Right renal pelvis (tissue), 4 donors: ENCODE measurements at regions not wholly inside any gene's neighbourhood (a gene's known extent, or its start where the extent isn't known, plus 50 kb on each side); places are given as distances from the start of the nearest gene placed in this dataset.

Source experiments
- DNase-seq, 4 donors: peaks; one replicate each; pipeline ENCODE4 v3.0.0-alpha.2; 2013; ENCODE audit warnings: low read depth in 4 of 4, low spot score in 3 of 4, missing footprints in 1 of 4

DNA sequence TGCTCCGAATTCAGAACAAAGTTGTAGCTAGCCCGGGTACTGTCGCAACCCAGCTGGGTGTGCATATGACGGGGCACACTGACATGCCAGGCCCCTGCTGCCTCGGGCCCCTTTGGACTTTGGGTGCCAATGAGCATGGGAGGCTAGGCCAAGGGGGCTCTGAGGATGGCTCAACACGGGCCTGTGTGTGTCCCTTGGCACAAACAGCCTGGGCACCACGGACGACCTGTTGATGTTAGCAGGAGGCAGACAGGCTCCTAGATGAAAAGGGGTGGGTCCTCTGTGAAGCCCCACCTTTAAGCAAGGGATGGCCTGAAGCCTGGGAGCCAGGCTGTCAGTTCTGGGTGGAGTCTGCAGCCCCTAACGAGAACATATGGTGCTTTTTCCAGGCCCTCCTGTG, 1688.2 kb downstream of the EFNA5 start:
- DNase-seq: no peak

DNA sequence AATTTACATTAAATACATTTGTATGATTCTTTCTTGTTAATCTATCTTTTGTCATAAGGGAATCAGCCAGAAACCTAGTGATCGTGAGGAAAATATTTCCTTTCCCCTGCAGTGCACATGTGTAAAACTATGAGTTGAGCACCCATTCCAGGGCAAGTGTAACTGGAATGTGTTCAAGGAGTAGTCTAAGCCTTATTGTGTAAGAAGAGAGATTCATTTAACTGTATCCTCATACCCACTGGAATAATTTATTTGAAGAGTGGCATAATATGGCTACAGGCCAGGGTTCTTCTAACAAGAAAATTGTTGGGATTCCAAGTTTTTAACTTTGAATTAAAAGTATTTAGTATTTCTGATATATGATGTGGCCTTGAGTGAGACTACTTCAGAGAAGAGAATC, 1692.7 kb downstream of the EFNA5 start:
- DNase-seq: no peak

DNA sequence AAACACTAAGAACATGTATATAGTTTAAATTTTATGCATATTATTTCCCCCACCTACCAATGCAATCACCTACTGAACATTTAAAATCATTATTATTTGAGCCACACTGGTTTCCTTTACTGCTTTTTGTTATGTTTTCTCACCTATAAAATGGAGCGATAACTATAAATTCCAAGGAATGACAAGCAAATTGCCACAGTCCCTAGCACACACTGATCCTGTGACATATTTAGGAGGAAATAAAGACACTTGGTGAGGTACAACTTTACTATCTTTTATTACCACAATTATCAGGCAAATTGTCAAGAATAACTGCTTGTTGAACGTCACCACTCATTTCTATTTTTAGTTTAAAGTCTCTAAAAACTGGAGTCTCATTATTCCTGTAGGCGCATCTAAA, 1693.6 kb downstream of the EFNA5 start:
- DNase-seq: no peak

GRCh38 chr5:105970919-105971318, 1699.8 kb downstream of the EFNA5 start:
- DNase-seq: no peak

DNA sequence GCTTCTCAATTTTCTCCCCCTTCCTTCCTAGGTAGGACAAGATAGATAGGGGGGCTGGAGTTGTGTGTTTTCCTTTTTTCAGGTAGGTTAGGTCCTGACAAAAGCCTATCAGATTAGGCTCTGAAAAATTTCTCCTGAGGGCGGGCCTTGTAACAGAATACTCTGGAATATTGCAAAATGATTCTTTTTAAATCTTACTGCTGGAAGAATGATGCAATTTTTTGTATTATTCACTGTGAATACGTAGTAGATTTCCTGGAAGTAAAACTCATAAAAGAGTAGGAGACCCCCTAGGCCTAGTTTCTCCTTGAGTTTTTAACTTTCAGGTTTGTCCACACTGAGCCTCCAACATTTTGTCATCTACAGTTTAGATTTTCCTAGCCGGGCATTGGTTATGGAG, 1701.8 kb downstream of the EFNA5 start:
- no peak for DNase-seq

- DNase-seq: no peak
Observed at GRCh38 chr5:105963696-105964255, 1707.0 kb downstream of the EFNA5 start.

- DNase-seq: no peak
Observed at GRCh38 chr5:105961572-105961971, 1709.2 kb downstream of the EFNA5 start.

DNA sequence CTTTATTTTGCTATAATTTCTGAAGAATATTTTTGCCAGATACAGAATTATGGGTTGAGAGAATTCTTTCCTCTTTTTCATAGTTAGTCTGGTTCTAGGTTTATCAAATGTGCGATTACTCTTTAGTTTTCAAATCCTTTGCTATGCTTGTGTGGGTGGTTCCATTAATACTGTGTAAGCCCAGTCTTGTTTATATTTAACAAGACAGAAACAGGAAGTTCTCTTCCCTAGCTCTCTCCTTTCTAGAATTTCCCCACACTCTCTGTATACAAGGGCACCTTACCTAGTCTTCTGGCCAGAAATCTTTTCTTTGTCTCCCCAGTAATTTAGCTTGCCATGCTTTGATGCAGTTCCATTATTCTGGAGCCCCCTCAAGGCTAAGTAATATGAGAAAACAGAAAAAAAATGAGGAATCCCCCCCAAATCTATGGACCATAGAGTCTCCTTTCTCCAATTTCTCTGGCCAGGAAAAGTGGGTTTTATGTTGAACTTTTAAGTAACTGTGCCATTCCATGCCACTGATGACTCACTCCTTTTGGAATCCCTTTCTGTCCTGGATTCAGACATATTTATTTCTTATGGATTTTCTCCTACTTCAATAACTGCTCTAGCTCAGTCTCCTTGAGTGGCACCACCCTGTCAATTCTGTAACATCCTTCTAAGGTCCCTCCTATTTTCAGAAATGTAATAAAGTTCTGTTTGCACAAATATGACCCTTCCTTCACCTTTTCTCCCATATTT, 1714.1 kb downstream of the EFNA5 start:
- no peak for DNase-seq

DNA sequence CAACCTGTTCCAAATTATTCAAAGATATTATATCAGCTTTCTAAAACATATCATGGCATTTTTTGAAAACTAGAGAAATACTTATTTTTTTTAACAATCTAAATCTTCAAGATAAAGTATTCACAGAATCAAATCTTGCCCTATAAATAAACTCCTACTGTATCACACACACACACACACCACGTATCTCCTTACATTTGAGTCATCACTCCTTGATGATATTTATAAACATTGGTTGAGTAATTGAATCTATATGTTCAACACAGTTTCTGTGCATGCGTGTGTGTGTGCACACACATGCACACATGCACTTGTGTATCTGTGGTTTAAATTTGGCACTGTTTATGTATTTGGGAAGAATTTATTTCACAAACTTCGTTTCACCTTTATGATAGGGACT, 1716.4 kb downstream of the EFNA5 start:
- no peak for DNase-seq

- no peak for DNase-seq
Observed at GRCh38 chr5:105953616-105954015, 1717.1 kb downstream of the EFNA5 start.

DNA sequence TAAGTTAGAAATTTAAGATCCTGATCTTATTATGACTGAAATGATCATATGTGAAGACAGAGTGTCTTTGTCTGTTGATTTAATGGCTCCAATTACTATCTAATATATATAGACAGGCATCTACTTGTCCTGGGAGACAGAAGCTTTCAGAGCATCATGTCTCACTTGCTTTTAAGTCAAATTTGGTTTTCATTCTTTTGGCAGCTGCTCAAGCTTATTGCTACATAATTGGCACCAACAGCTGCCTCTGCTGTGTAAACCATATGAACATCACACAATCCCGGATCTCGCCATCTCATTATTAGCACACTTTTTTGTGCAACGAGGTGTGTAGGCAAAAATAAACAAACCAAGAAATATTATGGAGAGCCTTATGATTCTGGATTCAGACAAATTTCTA, 1717.9 kb downstream of the EFNA5 start:
- DNase-seq: no peak

DNA sequence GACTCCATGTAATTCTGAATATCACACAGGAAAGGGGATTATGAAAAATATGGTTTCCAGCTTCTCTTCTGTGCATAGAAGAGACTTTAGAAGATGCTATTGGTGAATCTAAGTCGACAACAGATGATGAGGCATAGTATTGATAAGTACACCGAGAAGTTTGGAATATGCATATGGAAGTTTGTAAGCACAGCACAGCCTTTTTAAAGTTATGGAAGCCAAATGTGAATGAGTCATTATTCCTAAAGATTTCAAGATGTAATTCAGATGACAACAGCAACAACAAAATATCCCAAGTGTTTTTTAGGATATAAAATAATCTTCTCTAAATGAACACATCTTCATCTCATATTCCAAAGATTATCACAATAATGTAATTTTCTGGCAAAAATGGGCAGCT, 1723.3 kb downstream of the EFNA5 start:
- no peak for DNase-seq

DNA sequence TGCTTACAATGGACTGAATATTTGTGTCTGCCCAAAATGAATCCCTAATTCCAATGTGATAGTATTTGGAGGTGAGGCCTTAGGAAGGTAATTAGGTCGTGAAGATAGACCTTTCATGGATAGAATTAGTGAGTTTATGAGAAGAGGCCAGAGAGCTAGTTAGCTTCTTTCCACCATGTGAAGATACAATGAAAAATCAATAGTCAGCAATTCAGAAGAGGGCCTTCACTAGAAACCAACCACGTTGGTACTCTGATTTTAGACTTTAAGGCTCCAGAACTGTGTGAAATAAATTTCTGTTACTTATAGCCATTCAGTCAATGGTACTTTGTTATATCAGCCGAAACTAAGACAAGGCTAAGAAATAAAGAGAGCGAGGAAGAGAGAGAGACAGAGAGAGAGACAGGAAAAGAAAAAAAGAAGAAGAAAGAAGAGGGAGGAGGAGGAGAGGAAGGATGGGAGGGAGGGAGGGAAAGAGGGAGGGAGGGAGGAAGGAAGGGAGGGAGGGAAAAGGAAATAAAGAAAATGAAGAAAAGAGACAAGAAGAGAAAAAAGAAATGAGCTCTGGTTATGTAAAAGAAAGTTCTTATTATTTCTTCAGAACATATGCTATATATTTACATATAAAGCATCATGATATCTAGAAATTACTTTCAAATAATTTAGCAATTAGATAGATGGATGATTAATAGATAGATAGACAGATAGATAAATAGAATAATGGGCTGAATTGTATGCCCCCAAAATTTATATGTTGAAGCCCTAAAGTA, 1725.3 kb downstream of the EFNA5 start:
- no peak for DNase-seq

DNA sequence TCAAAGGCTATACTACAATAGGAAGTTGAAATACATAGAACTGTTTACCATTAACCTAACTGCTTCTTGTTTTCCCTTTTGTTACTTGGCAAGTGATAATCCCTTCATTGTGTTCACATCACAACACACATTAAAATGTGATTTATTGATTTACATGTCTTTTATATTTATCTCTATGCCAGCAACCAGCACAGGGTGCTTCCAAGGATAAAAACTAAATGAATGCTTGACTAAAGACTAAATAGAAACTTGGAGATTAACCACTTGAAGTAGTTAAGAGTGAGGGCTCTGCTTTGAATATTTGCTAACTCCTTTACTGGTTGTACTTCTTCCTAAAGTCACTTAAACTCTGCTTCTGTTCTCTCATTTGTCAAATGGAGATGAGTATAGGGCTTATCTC, 1730.6 kb downstream of the EFNA5 start:
- DNase-seq: no peak

DNA sequence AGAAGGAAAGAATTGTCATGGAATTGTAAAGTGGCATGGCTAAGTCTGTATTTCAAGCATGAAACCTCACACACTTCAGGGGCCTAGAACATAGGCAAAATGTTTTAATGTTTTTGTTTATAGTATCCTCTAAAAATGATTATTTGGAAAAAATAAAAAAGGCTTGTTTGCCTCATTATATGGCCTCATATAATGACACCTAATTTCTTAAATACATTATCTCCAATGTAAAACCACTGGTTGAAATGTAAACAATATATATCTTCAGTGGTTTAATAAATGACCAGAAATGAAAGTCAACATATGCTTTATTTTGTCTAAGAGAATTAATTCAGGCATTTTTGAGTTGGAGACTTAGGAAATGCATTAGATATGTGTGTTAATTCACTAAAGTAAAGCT, 1736.6 kb downstream of the EFNA5 start:
- no peak for DNase-seq

DNA sequence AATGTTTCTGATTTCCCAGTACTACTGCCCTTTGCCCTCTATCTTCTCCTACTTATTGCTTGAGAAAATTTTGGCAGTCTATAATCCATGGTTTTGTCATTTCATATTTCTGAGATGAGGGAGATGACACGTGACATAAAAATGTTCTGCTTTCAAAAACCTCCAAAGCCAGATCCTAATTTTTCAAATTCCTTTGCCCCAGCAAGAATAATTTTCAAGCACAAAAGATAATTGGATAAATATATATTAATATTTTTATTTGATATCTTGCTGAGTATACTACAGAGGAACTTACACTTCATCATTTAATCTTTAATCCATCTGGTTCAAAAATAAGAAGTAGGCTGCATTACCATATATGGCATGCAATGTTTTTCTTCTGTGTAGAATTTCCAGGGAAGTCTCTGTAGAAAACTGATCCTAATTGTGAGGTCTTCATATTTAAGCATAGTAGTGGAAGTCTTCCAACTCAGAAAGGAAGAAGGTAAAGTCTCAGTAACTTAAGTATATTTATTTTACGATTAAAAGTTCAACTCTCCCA, 1738.8 kb downstream of the EFNA5 start:
- DNase-seq: no peak

- no peak for DNase-seq
Observed at GRCh38 chr5:105929858-105930257, 1740.9 kb downstream of the EFNA5 start.

DNA sequence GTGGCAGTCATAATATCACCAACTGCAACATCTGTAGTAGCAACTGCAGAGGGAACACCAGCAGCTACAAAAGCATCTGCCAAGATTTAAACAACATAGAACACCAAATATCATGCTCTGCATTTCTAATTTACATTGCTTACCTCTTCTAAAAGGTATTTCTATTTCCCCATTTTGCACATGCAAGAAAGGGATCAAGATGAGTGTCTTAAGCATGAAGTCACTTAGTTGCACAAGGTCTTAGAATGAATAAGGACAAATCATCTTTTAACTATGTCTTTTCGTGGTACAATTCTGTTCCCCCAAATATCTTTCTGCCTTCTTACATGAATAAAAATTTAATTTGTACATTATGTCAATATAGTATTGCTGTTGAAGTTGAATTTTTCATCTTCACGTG, 1746.4 kb downstream of the EFNA5 start:
- DNase-seq: no peak

GRCh38 chr5:105922574-105922973, 1748.2 kb downstream of the EFNA5 start:
- no peak for DNase-seq

- DNase-seq: no peak
Observed at GRCh38 chr5:105922080-105922479, 1748.7 kb downstream of the EFNA5 start.

- peak in 1 of 4 donors; percentile 24 for DNase-seq
Observed at GRCh38 chr5:105917189-105917588, 1753.5 kb downstream of the EFNA5 start.

- no peak for DNase-seq
Observed at GRCh38 chr5:105907016-105907415, 1763.7 kb downstream of the EFNA5 start.
